Gastroesophageal sphincter (tissue), 3 donors: ENCODE measurements at regions not wholly inside any gene's neighbourhood (a gene's known extent, or its start where the extent isn't known, plus 50 kb on each side); places are given as distances from the start of the nearest gene placed in this dataset.

Experiments
- POLR2A ChIP-seq, 2 donors: fragments of 450-650 bp; IDR thresholded peaks; one replicate each; pipeline ENCODE4 v1.6.1; 2017; ENCODE audit warnings: antibody characterized with exemption in 2 of 2, mild to moderate bottlenecking in 2 of 2, moderate library complexity in 1 of 2
- POLR2AphosphoS5 ChIP-seq: sonication (generic); formaldehyde crosslinking; IDR thresholded peaks from one replicate; pipeline ENCODE4 v1.6.1; 2017; ENCODE audit warnings: antibody characterized with exemption
- TF ChIP-seq, protein P1 (sequence below), 4 experiments: fragments of 200-600 bp in 2 of 4; fragments of 450-650 bp in 2 of 4; sonication (generic) in 1 of 4; IDR thresholded peaks; one replicate each; pipeline ENCODE4 v1.5.1; 2017 to 2019; ENCODE audit warnings: antibody characterized with exemption in 4 of 4, mild to moderate bottlenecking in 2 of 4, moderate library complexity in 2 of 4

DNA sequence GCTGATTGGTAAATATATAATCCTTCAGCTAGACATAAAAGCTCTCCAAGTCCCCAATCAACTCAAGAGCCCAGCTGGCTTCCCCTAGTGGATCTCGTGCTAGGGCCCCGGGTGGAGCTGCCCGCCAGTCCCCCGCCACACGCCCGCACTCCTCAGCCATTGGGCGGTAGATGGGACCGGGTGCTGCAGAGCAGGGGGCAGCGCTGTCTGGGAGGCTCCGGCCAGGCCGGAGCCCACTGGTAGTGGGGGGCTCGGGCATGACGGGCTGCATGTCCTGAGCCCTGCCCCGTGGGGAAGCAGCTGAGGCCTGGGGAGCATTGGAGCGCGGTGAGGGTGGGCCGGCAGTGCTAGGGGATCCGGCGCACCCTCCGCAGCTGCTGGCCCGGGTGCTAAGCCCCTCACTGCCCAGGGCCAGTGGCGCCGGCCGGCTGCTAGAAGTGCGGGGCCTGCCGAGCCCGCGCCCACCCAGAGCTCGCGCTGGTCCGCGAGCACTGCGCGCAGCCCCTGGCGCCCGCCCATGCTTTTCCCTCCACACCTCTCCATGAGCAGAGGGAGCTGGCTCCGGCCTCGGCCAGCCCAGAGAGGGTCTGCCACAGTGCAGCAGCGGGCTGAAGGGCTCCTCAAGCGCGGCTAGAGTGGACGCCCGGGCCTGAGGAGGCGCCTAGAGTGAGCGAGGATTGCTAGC lies 1680.6 kb upstream of the RAG2 start:
- TF ChIP-seq, protein P1, sequence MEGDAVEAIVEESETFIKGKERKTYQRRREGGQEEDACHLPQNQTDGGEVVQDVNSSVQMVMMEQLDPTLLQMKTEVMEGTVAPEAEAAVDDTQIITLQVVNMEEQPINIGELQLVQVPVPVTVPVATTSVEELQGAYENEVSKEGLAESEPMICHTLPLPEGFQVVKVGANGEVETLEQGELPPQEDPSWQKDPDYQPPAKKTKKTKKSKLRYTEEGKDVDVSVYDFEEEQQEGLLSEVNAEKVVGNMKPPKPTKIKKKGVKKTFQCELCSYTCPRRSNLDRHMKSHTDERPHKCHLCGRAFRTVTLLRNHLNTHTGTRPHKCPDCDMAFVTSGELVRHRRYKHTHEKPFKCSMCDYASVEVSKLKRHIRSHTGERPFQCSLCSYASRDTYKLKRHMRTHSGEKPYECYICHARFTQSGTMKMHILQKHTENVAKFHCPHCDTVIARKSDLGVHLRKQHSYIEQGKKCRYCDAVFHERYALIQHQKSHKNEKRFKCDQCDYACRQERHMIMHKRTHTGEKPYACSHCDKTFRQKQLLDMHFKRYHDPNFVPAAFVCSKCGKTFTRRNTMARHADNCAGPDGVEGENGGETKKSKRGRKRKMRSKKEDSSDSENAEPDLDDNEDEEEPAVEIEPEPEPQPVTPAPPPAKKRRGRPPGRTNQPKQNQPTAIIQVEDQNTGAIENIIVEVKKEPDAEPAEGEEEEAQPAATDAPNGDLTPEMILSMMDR (IDR thresholded peaks at IDR 0.05): no peak
- no peak for TF ChIP-seq POLR2AphosphoS5
- TF ChIP-seq POLR2A (IDR thresholded peaks at IDR 0.05): no peak
